Muscle layer of duodenum (tissue), 2 donors: ENCODE measurements at regions not wholly inside any gene's neighbourhood (a gene's known extent, or its start where the extent isn't known, plus 50 kb on each side); places are given as distances from the start of the nearest gene placed in this dataset.
"Not testable (repeated sequence)": the region's sequence is repeated elsewhere in the genome, so short reads cannot be mapped to it uniquely, and the experiment has no call there.

Experiments
- H3K27ac ChIP-seq: one replicate; pipeline ENCODE4 v1.7.0; 2013; ENCODE audit warnings: mild to moderate bottlenecking, low read length
- H3K27me3 ChIP-seq: one replicate; pipeline ENCODE4 v1.7.0; 2013; ENCODE audit warnings: low read depth, mild to moderate bottlenecking, control low read depth, low read length
- H3K36me3 ChIP-seq, 2 donors: one replicate each; pipeline ENCODE4 v1.7.0; 2013; ENCODE audit warnings: low read length in 2 of 2, control low read depth in 1 of 2, mild to moderate bottlenecking in 1 of 2; ENCODE audit not compliant: insufficient read depth in 2 of 2, control insufficient read depth in 1 of 2
- H3K4me1 ChIP-seq, 2 donors: one replicate each; pipeline ENCODE4 v1.7.0; 2013; ENCODE audit warnings: low read length in 2 of 2, mild to moderate bottlenecking in 2 of 2, control low read depth in 1 of 2, moderate library complexity in 1 of 2; ENCODE audit not compliant: insufficient read depth in 2 of 2, control insufficient read depth in 1 of 2
- H3K4me3 ChIP-seq, 2 donors: one replicate each; pipeline ENCODE4 v1.7.0; 2013; ENCODE audit warnings: low read length in 2 of 2, low read depth in 1 of 2, mild to moderate bottlenecking in 1 of 2
- H3K9me3 ChIP-seq, 2 donors: one replicate each; pipeline ENCODE4 v1.7.0; 2013; ENCODE audit warnings: low read length in 2 of 2, control low read depth in 1 of 2, mild to moderate bottlenecking in 1 of 2; ENCODE audit not compliant: control insufficient read depth in 1 of 2
- donor health status: healthy.

GRCh38 chr5:2075365-2075764 is 192.6 kb upstream of the IRX4 start:
- Histone ChIP-seq H3K27ac (no peak overlapping the region), H3K27me3 (no peaks in the 10 kb centered on the region), H3K36me3 (no peaks in the 10 kb centered on the region), H3K9me3 (no peaks in the 10 kb centered on the region), H3K4me3 (no peak overlapping the region), H3K4me1 (no peaks in the 10 kb centered on the region)

GRCh38 chr5:2071562-2071961 is 188.8 kb upstream of the IRX4 start:
- no peaks in the 10 kb centered on the region for H3K4me1 ChIP-seq
- H3K27me3 ChIP-seq, result no peaks in the 10 kb centered on the region
- no peaks in the 10 kb centered on the region for H3K36me3 ChIP-seq
- H3K4me3 ChIP-seq, result no peak overlapping the region
- H3K9me3 ChIP-seq, result no peaks in the 10 kb centered on the region
- no peak overlapping the region for H3K27ac ChIP-seq

GRCh38 chr5:2070787-2071186 is 188.1 kb upstream of the IRX4 start:
- not testable (repeated sequence) for H3K27ac ChIP-seq, H3K9me3 ChIP-seq, H3K4me1 ChIP-seq, H3K36me3 ChIP-seq, H3K27me3 ChIP-seq, H3K4me3 ChIP-seq

- no peaks in the 10 kb centered on the region for H3K27me3 ChIP-seq
- no peaks in the 10 kb centered on the region for H3K4me1 ChIP-seq
- H3K9me3 ChIP-seq, result peaks cover 2 to 6% of the 10 kb centered on the region in 2 donors
- no peaks in the 10 kb centered on the region for H3K36me3 ChIP-seq
- no peak overlapping the region for H3K4me3 ChIP-seq
- H3K27ac ChIP-seq, result no peak overlapping the region
These were observed 185.8 kb upstream of the IRX4 start for GRCh38 chr5:2068531-2068930.

GRCh38 chr5:2066373-2066772 is 183.6 kb upstream of the IRX4 start:
- Histone ChIP-seq H3K4me3 (no peak overlapping the region), H3K27ac (no peak overlapping the region), H3K27me3 (no peaks in the 10 kb centered on the region), H3K9me3 (peaks cover 2 to 6% of the 10 kb centered on the region in 2 donors), H3K36me3 (no peaks in the 10 kb centered on the region), H3K4me1 (no peaks in the 10 kb centered on the region)

GRCh38 chr5:2063380-2063779 is 180.7 kb upstream of the IRX4 start:
- H3K4me1 ChIP-seq, H3K27me3 ChIP-seq, H3K9me3 ChIP-seq, H3K27ac ChIP-seq, H3K4me3 ChIP-seq, H3K36me3 ChIP-seq: not testable (repeated sequence)

GRCh38 chr5:2052687-2053086 is 170.0 kb upstream of the IRX4 start:
- H3K4me1 ChIP-seq, result no peaks in the 10 kb centered on the region
- H3K9me3 ChIP-seq, result peaks cover 0 to 2% of the 10 kb centered on the region in 2 donors
- H3K27me3 ChIP-seq, result no peaks in the 10 kb centered on the region
- H3K4me3 ChIP-seq, result no peak overlapping the region
- H3K27ac ChIP-seq, result no peak overlapping the region
- no peaks in the 10 kb centered on the region for H3K36me3 ChIP-seq

- Histone ChIP-seq H3K27ac (no peak overlapping the region), H3K4me1 (no peaks in the 10 kb centered on the region), H3K27me3 (no peaks in the 10 kb centered on the region), H3K4me3 (no peak overlapping the region), H3K36me3 (no peaks in the 10 kb centered on the region), H3K9me3 (peaks cover 0 to 6% of the 10 kb centered on the region in 2 donors)
These were observed 167.2 kb upstream of the IRX4 start for GRCh38 chr5:2049876-2050275.

- Histone ChIP-seq H3K4me1 (no peaks in the 10 kb centered on the region), H3K9me3 (peaks cover 0 to 6% of the 10 kb centered on the region in 2 donors), H3K4me3 (no peak overlapping the region), H3K27ac (no peak overlapping the region), H3K36me3 (no peaks in the 10 kb centered on the region), H3K27me3 (no peaks in the 10 kb centered on the region)
These were observed 165.9 kb upstream of the IRX4 start for GRCh38 chr5:2048664-2049063.

GRCh38 chr5:2047341-2047927 is 164.7 kb upstream of the IRX4 start:
- H3K4me3 ChIP-seq, result no peak overlapping the region
- no peak overlapping the region for H3K27ac ChIP-seq
- H3K36me3 ChIP-seq, result no peaks in the 10 kb centered on the region
- no peaks in the 10 kb centered on the region for H3K4me1 ChIP-seq
- H3K27me3 ChIP-seq, result no peaks in the 10 kb centered on the region
- H3K9me3 ChIP-seq, result peaks cover 0 to 6% of the 10 kb centered on the region in 2 donors

GRCh38 chr5:2044041-2044440 is 161.3 kb upstream of the IRX4 start:
- no peak overlapping the region for H3K27ac ChIP-seq

GRCh38 chr5:2039180-2039531 is 156.4 kb upstream of the IRX4 start:
- Histone ChIP-seq H3K4me1 (peaks cover 0 to 4% of the 10 kb centered on the region in 2 donors), H3K27ac (no peak overlapping the region), H3K27me3 (no peaks in the 10 kb centered on the region), H3K9me3 (no peaks in the 10 kb centered on the region), H3K4me3 (no peak overlapping the region), H3K36me3 (no peaks in the 10 kb centered on the region)

More at GRCh38 chr5:2044041-2044440, 161.3 kb upstream of the IRX4 start:
- no peaks in the 10 kb centered on the region for H3K4me1 ChIP-seq
- H3K27me3 ChIP-seq, result no peaks in the 10 kb centered on the region
- H3K36me3 ChIP-seq, result no peaks in the 10 kb centered on the region
- no peak overlapping the region for H3K4me3 ChIP-seq
- H3K9me3 ChIP-seq, result peaks cover 0 to 6% of the 10 kb centered on the region in 2 donors
